ENCODE measurements at regions not wholly inside any gene's neighbourhood (a gene's known extent, or its start where the extent isn't known, plus 50 kb on each side); places are given as distances from the start of the nearest gene placed in this dataset.
"Not testable (repeated sequence)": the region's sequence is repeated elsewhere in the genome, so short reads cannot be mapped to it uniquely, and the experiment has no call there.

GRCh38 chr20:39713076-39713840 lies 751.1 kb downstream of the DHX35 start:
- Histone ChIP-seq H3K4me3 (no peak overlapping the region), H3K4me1 (no peaks in the 10 kb centered on the region), H3K27ac (no peak overlapping the region), H3K9me3 (no peaks in the 10 kb centered on the region), H3K27me3 (no peaks in the 10 kb centered on the region), H3K36me3 (no peaks in the 10 kb centered on the region)
- WGBS, 2 donors: 82 to 87% methylated on average over 4 of the region's 4 CpGs
- no peak for DNase-seq
- intact Hi-C loops (cut with DNase I): no loop called here
- no peak for ATAC-seq
- TF ChIP-seq CTCF (IDR thresholded peaks at IDR 0.05): no peak

GRCh38 chr20:39706184-39706663 lies 744.1 kb downstream of the DHX35 start:
- DNase-seq: peak; percentile 39 to 67
- WGBS, 2 donors: 40 to 46% methylated on average over 3 of the region's 3 CpGs
- ATAC-seq: peak in 7 of 8 donors; percentile 41 to 91 (median 85)
- Histone ChIP-seq H3K36me3 (no peaks in the 10 kb centered on the region), H3K27me3 (no peaks in the 10 kb centered on the region), H3K27ac (peak overlapping the region in 5 of 10 donors; percentile 3 to 25 (median 16)), H3K4me1 (peaks cover 0 to 27% (median 0%) of the 10 kb centered on the region in 9 donors), H3K4me3 (no peak overlapping the region), H3K9me3 (no peaks in the 10 kb centered on the region)
- intact Hi-C loops (cut with DNase I): no loop called here
- no peak for TF ChIP-seq CTCF (IDR thresholded peaks at IDR 0.05)

GRCh38 chr20:39705032-39705431 lies 742.9 kb downstream of the DHX35 start:
- Histone ChIP-seq H3K36me3 (no peaks in the 10 kb centered on the region), H3K27me3 (no peaks in the 10 kb centered on the region), H3K4me1 (peaks cover 0 to 27% (median under 1%) of the 10 kb centered on the region in 9 donors), H3K4me3 (no peak overlapping the region), H3K9me3 (no peaks in the 10 kb centered on the region), H3K27ac (peak overlapping the region in 1 of 10 donors; percentile 23)
- intact Hi-C loops (cut with DNase I): no loop called here
- no peak for TF ChIP-seq CTCF (IDR thresholded peaks at IDR 0.05)
- DNase-seq (no peak), ATAC-seq (no peak)
- WGBS, 2 donors: 63 to 71% methylated on average over 3 of the region's 3 CpGs

- WGBS, 2 donors: 89 to 92% methylated on average over 3 of the region's 3 CpGs
Measured at GRCh38 chr20:39703357-39703756, 741.2 kb downstream of the DHX35 start.

More at GRCh38 chr20:39703357-39703756, 741.2 kb downstream of the DHX35 start:
- ATAC-seq; DNase-seq; H3K27ac ChIP-seq; intact Hi-C loops (cut with DNase I); H3K27me3 ChIP-seq; H3K9me3 ChIP-seq; H3K4me3 ChIP-seq; H3K36me3 ChIP-seq: not testable (repeated sequence)
- peaks cover 0 to 43% (median 11%) of the 10 kb centered on the region in 9 donors for H3K4me1 ChIP-seq
